Calu3 (cell line): ENCODE measurements at regions not wholly inside any gene's neighbourhood (a gene's known extent, or its start where the extent isn't known, plus 50 kb on each side); places are given as distances from the start of the nearest gene placed in this dataset.
"Not testable (repeated sequence)": the region's sequence is repeated elsewhere in the genome, so short reads cannot be mapped to it uniquely, and the experiment has no call there.

Experiments
- BruUV-seq: library from RNA; stranded (reverse); fragments of 400-500 nt; replicated peaks from 2 replicates; lab custom pipeline; 2021; lab: Mats Ljungman, UMichigan
- CTCF ChIA-PET: fragments of 300-600 bp; sonication (Branson Sonifier 250); formaldehyde crosslinking; loops from one replicate; lab custom pipeline; 2022; ENCODE audit warnings: antibody characterized with exemption; lab: Charles Lee
- DNase-seq: peaks from one replicate; pipeline ENCODE4 v3.0.0; 2022
- H3K27ac Mint-ChIP-seq: one replicate; pipeline ENCODE4 v1.8.0; 2022; ENCODE audit warnings: mixed read lengths; ENCODE audit not compliant: unreplicated experiment
- H3K27me3 Mint-ChIP-seq: one replicate; pipeline ENCODE4 v1.8.0; 2022; ENCODE audit warnings: mixed read lengths; ENCODE audit not compliant: unreplicated experiment
- H3K36me3 Mint-ChIP-seq: one replicate; pipeline ENCODE4 v1.8.0; 2022; ENCODE audit warnings: mild to moderate bottlenecking, moderate library complexity, mixed read lengths; ENCODE audit not compliant: insufficient read depth, unreplicated experiment
- H3K4me1 Mint-ChIP-seq: one replicate; pipeline ENCODE4 v1.8.0; 2022; ENCODE audit warnings: mild to moderate bottlenecking, low read depth, mixed read lengths; ENCODE audit not compliant: unreplicated experiment
- H3K4me3 Mint-ChIP-seq: one replicate; pipeline ENCODE4 v1.8.0; 2022; ENCODE audit warnings: mild to moderate bottlenecking, low read depth, moderate library complexity, mixed read lengths; ENCODE audit not compliant: unreplicated experiment
- H3K9me3 Mint-ChIP-seq: one replicate; pipeline ENCODE4 v1.8.0; 2022; ENCODE audit warnings: low read depth, mixed read lengths; ENCODE audit not compliant: unreplicated experiment
- CTCF ChIP-seq: fragments of 200-600 bp; IDR thresholded peaks from one replicate; pipeline ENCODE4 v1.8.0; 2022; ENCODE audit warnings: antibody characterized with exemption; ENCODE audit not compliant: unreplicated experiment
- intact Hi-C: fragments of 100-400 bp; cut with micrococcal nuclease; formaldehyde crosslinking; loops from one replicate; pipeline ENCODE4 v1.10.0; 2022; ENCODE audit not compliant: unreplicated experiment

GRCh38 chr1:10880063-10880462 lies 83.6 kb upstream of the CASZ1 start:
- no TSS peak for BruUV-seq
- H3K36me3 Mint-ChIP-seq = no peaks in the 10 kb centered on the region

GRCh38 chr1:10881046-10881445 lies 84.6 kb upstream of the CASZ1 start:
- no peaks in the 10 kb centered on the region for H3K36me3 Mint-ChIP-seq
- CTCF ChIA-PET = interaction anchor here (0.7 kb wide), 1 partner anchor 214 kb away, joined by 3 read pairs; no protein-coding TSS in a partner anchor
- no peak for TF ChIP-seq CTCF
- no peak for DNase-seq
- H3K4me3 Mint-ChIP-seq = no peak overlapping the region
- H3K27me3 Mint-ChIP-seq = peaks cover 27% of the 10 kb centered on the region
- intact Hi-C loops = no loop called here
- H3K9me3 Mint-ChIP-seq = no peaks in the 10 kb centered on the region
- BruUV-seq = no TSS peak
- H3K4me1 Mint-ChIP-seq = no peaks in the 10 kb centered on the region
- H3K27ac Mint-ChIP-seq = no peak overlapping the region

More at GRCh38 chr1:10880063-10880462, 83.6 kb upstream of the CASZ1 start:
- Mint-ChIP-seq H3K4me3 (no peak overlapping the region), H3K27ac (no peak overlapping the region), H3K4me1 (no peaks in the 10 kb centered on the region), H3K9me3 (no peaks in the 10 kb centered on the region), H3K27me3 (peaks cover 27% of the 10 kb centered on the region)
- intact Hi-C loops = no loop called here
- no peak for DNase-seq
- CTCF ChIA-PET = no interaction called here
- no peak for TF ChIP-seq CTCF

GRCh38 chr1:10882069-10882468 lies 85.6 kb upstream of the CASZ1 start:
- CTCF ChIA-PET = interaction anchor here (0.7 kb wide), 1 partner anchor 990 kb away, joined by 3 read pairs; no protein-coding TSS in a partner anchor
- no TSS peak for BruUV-seq
- TF ChIP-seq CTCF = no peak
- no peaks in the 10 kb centered on the region for H3K36me3 Mint-ChIP-seq
- peaks cover 27% of the 10 kb centered on the region for H3K27me3 Mint-ChIP-seq
- H3K27ac Mint-ChIP-seq = no peak overlapping the region
- no peaks in the 10 kb centered on the region for H3K9me3 Mint-ChIP-seq
- no peak for DNase-seq
- H3K4me1 Mint-ChIP-seq = no peaks in the 10 kb centered on the region
- H3K4me3 Mint-ChIP-seq = no peak overlapping the region
- intact Hi-C loops = no loop called here

- H3K9me3 Mint-ChIP-seq, intact Hi-C loops, CTCF ChIA-PET, BruUV-seq, H3K27ac Mint-ChIP-seq, H3K36me3 Mint-ChIP-seq, DNase-seq, H3K4me3 Mint-ChIP-seq: not testable (repeated sequence)
- Mint-ChIP-seq H3K27me3 (peaks cover 24% of the 10 kb centered on the region), H3K4me1 (peaks cover 22% of the 10 kb centered on the region)
These were observed 90.6 kb upstream of the CASZ1 start for GRCh38 chr1:10887032-10887431.

- BruUV-seq = no TSS peak
- Mint-ChIP-seq H3K4me3 (peak overlapping the region; percentile 65), H3K27me3 (peaks cover 22% of the 10 kb centered on the region), H3K36me3 (peaks cover 5% of the 10 kb centered on the region), H3K4me1 (peaks cover 27% of the 10 kb centered on the region), H3K27ac (no peak overlapping the region), H3K9me3 (no peaks in the 10 kb centered on the region)
- intact Hi-C loops = no loop called here
- CTCF ChIA-PET = interaction anchor here (0.7 kb wide), 1 partner anchor 65 kb away, joined by 4 read pairs; no protein-coding TSS in a partner anchor
- no peak for TF ChIP-seq CTCF
- no peak for DNase-seq
These were observed 91.8 kb upstream of the CASZ1 start for GRCh38 chr1:10888291-10888690.
